CD8-positive, alpha-beta memory T cell (primary cell): ENCODE measurements at regions not wholly inside any gene's neighbourhood (a gene's known extent, or its start where the extent isn't known, plus 50 kb on each side); places are given as distances from the start of the nearest gene placed in this dataset.
"Not testable (repeated sequence)": the region's sequence is repeated elsewhere in the genome, so short reads cannot be mapped to it uniquely, and the experiment has no call there.

Experiments used
- CTCF ChIA-PET: fragments of 350-600 bp; sonication (Branson Sonifier 250); formaldehyde crosslinking; loops from one replicate; lab custom pipeline; 2021; ENCODE audit warnings: antibody characterized with exemption; lab: Charles Lee
- POLR2A ChIA-PET: fragments of 350-600 bp; sonication (Branson Sonifier 250); formaldehyde crosslinking; loops from one replicate; lab custom pipeline; 2021; ENCODE audit warnings: antibody characterized with exemption; lab: Charles Lee
- DNase-seq, 5 donors: peaks; one replicate each; pipeline versions ENCODE4 v3.0.0 to v3.0.0-alpha.2; 2020 to 2022; ENCODE audit warnings: mixed read lengths in 1 of 5
- H3K27ac ChIP-seq: one replicate; pipeline ENCODE4 v1.7.0; 2013; ENCODE audit warnings: low read depth, mild to moderate bottlenecking, low read length, moderate library complexity
- H3K27me3 ChIP-seq: 2 replicates; pipeline ENCODE4 v1.7.0; 2013; ENCODE audit warnings: low read length, mild to moderate bottlenecking; ENCODE audit not compliant: insufficient read depth, poor library complexity, severe bottlenecking
- H3K36me3 ChIP-seq: 2 replicates; pipeline ENCODE4 v1.7.0; 2013; ENCODE audit warnings: mild to moderate bottlenecking, low read length, moderate library complexity; ENCODE audit not compliant: insufficient read depth
- H3K4me1 ChIP-seq: 2 replicates; pipeline ENCODE4 v1.7.0; 2013; ENCODE audit warnings: mild to moderate bottlenecking, low read length, moderate library complexity; ENCODE audit not compliant: insufficient read depth
- H3K4me3 ChIP-seq: 2 replicates; pipeline ENCODE4 v1.7.0; 2013; ENCODE audit warnings: mild to moderate bottlenecking, low read length
- H3K9me3 ChIP-seq: 2 replicates; pipeline ENCODE4 v1.7.0; 2013; ENCODE audit warnings: mild to moderate bottlenecking, low read length
- H3K27ac Mint-ChIP-seq, 8 donors: one replicate each; pipeline ENCODE4 v1.8.0; 2020 to 2021; ENCODE audit warnings: mixed read lengths in 8 of 8, mild to moderate bottlenecking in 6 of 8, inconsistent platforms in 3 of 8, moderate library complexity in 3 of 8
- H3K27me3 Mint-ChIP-seq, 2 donors: one replicate each; pipeline ENCODE4 v1.8.0; 2020 to 2021; ENCODE audit warnings: mixed read lengths in 2 of 2, mild to moderate bottlenecking in 1 of 2, moderate library complexity in 1 of 2
- H3K36me3 Mint-ChIP-seq, 3 donors: one replicate each; pipeline ENCODE4 v1.8.0; 2020 to 2021; ENCODE audit warnings: mixed read lengths in 3 of 3, inconsistent platforms in 1 of 3, mild to moderate bottlenecking in 1 of 3
- H3K4me1 Mint-ChIP-seq, 3 donors: one replicate each; pipeline ENCODE4 v1.8.0; 2020 to 2021; ENCODE audit warnings: mixed read lengths in 3 of 3, inconsistent platforms in 1 of 3, mild to moderate bottlenecking in 1 of 3
- H3K4me3 Mint-ChIP-seq, 7 donors: one replicate each; pipeline ENCODE4 v1.8.0; 2020 to 2021; ENCODE audit warnings: mixed read lengths in 7 of 7, mild to moderate bottlenecking in 6 of 7, moderate library complexity in 4 of 7, inconsistent platforms in 2 of 7
- H3K9me3 Mint-ChIP-seq, 5 donors: one replicate each; pipeline ENCODE4 v1.8.0; 2020 to 2022; ENCODE audit warnings: mixed read lengths in 5 of 5, mild to moderate bottlenecking in 3 of 5, moderate library complexity in 2 of 5, inconsistent platforms in 1 of 5

GRCh38 chr9:25322142-25322541, 356.1 kb downstream of the TUSC1 start:
- Histone ChIP-seq H3K4me3 (no peak overlapping the region), H3K4me1 (no peaks in the 10 kb centered on the region), H3K9me3 (no peaks in the 10 kb centered on the region), H3K27me3 (no peaks in the 10 kb centered on the region), H3K27ac (no peak overlapping the region), H3K36me3 (no peaks in the 10 kb centered on the region)
- Mint-ChIP-seq H3K4me1 (no peaks in the 10 kb centered on the region), H3K27me3 (no peaks in the 10 kb centered on the region), H3K9me3 (peaks cover 11 to 30% (median 20%) of the 10 kb centered on the region in 5 donors), H3K27ac (no peak overlapping the region), H3K36me3 (no peaks in the 10 kb centered on the region), H3K4me3 (no peak overlapping the region)
- no peak for DNase-seq
- ChIA-PET POLR2A (no interaction called here), CTCF (no interaction called here)

DNA sequence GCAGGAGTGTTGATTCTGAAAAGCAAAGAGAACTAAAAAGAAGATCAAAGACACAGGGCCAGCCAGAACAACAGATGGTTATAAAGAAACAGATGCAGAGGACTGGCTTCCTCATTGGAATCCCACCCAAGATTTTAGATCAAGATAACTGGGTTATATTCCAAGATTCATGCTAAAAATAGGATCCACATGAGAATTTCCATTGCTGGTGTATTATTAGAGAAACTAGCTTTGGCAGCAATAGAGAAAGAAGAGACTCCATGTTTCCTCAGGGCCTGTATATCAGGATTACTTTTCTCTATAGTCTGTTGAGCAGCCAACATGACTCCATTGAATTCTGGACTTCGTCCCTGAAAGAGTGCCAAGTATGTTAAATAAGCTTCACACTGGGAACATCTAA, 367.3 kb downstream of the TUSC1 start:
- CTCF ChIA-PET = no interaction called here
- H3K27me3 ChIP-seq = no peaks in the 10 kb centered on the region
- H3K27ac Mint-ChIP-seq = no peak overlapping the region

GRCh38 chr9:25308549-25308948, 369.7 kb downstream of the TUSC1 start:
- no peak overlapping the region for H3K27ac Mint-ChIP-seq
- no peaks in the 10 kb centered on the region for H3K27me3 Mint-ChIP-seq
- H3K36me3 Mint-ChIP-seq = no peaks in the 10 kb centered on the region
- no peaks in the 10 kb centered on the region for H3K27me3 ChIP-seq
- H3K36me3 ChIP-seq = no peaks in the 10 kb centered on the region
- H3K4me1 ChIP-seq = no peaks in the 10 kb centered on the region
- H3K9me3 Mint-ChIP-seq = peaks cover 4 to 28% (median 10%) of the 10 kb centered on the region in 5 donors
- H3K9me3 ChIP-seq = no peaks in the 10 kb centered on the region
- H3K4me3 ChIP-seq = no peak overlapping the region
- ChIA-PET POLR2A (no interaction called here), CTCF (no interaction called here)
- H3K27ac ChIP-seq = no peak overlapping the region
- no peak for DNase-seq
- no peaks in the 10 kb centered on the region for H3K4me1 Mint-ChIP-seq
- H3K4me3 Mint-ChIP-seq = no peak overlapping the region

More for the DNA sequence above, 367.3 kb downstream of the TUSC1 start:
- Histone ChIP-seq H3K27ac (no peak overlapping the region), H3K4me3 (no peak overlapping the region), H3K4me1 (no peaks in the 10 kb centered on the region), H3K36me3 (no peaks in the 10 kb centered on the region), H3K9me3 (no peaks in the 10 kb centered on the region)
- Mint-ChIP-seq H3K9me3 (peaks cover 4 to 20% (median 9%) of the 10 kb centered on the region in 5 donors), H3K4me1 (no peaks in the 10 kb centered on the region), H3K4me3 (no peak overlapping the region), H3K36me3 (no peaks in the 10 kb centered on the region), H3K27me3 (no peaks in the 10 kb centered on the region)
- POLR2A ChIA-PET = no interaction called here
- no peak for DNase-seq

GRCh38 chr9:25302601-25303000, 375.6 kb downstream of the TUSC1 start:
- H3K27ac ChIP-seq = no peak overlapping the region
- H3K27me3 Mint-ChIP-seq = no peaks in the 10 kb centered on the region
- no peaks in the 10 kb centered on the region for H3K36me3 ChIP-seq
- no peak overlapping the region for H3K4me3 Mint-ChIP-seq
- H3K4me1 Mint-ChIP-seq = no peaks in the 10 kb centered on the region
- H3K36me3 Mint-ChIP-seq = no peaks in the 10 kb centered on the region
- H3K27ac Mint-ChIP-seq = no peak overlapping the region
- no peaks in the 10 kb centered on the region for H3K9me3 ChIP-seq
- ChIA-PET POLR2A (no interaction called here), CTCF (no interaction called here)
- H3K9me3 Mint-ChIP-seq = peaks cover 7 to 51% (median 19%) of the 10 kb centered on the region in 5 donors
- H3K4me3 ChIP-seq = no peak overlapping the region
- DNase-seq = no peak
- no peaks in the 10 kb centered on the region for H3K4me1 ChIP-seq
- H3K27me3 ChIP-seq = no peaks in the 10 kb centered on the region

DNA sequence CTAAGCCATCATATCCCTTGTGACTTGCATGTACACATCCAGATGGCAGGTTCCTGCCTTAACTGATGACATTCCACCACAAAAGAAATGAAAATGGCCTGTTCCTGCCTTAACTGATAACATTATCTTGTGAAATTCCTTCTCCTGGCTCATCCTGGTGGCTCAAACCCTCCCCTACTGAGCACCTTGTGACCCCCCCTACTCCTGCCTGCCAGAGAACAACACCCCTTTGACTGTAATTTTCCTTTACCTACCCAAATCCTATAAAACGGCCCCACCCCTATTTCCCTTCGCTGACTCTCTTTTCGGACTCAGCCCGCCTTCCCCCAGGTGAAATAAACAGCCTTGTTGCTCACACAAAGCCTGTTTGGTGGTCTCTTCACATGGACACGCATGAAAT, 390.0 kb downstream of the TUSC1 start:
- not testable (repeated sequence) for H3K36me3 Mint-ChIP-seq, H3K27ac Mint-ChIP-seq

GRCh38 chr9:25284365-25284764, 393.9 kb downstream of the TUSC1 start:
- H3K9me3 ChIP-seq = no peaks in the 10 kb centered on the region
- CTCF ChIA-PET = no interaction called here
- no peak overlapping the region for H3K27ac ChIP-seq
- H3K4me1 ChIP-seq = no peaks in the 10 kb centered on the region
- POLR2A ChIA-PET = no interaction called here
- no peaks in the 10 kb centered on the region for H3K36me3 ChIP-seq
- H3K36me3 Mint-ChIP-seq = no peaks in the 10 kb centered on the region
- H3K27ac Mint-ChIP-seq = no peak overlapping the region
- H3K27me3 Mint-ChIP-seq = no peaks in the 10 kb centered on the region
- no peaks in the 10 kb centered on the region for H3K27me3 ChIP-seq
- H3K4me3 Mint-ChIP-seq = no peak overlapping the region
- H3K9me3 Mint-ChIP-seq = peaks cover 3 to 37% (median 7%) of the 10 kb centered on the region in 5 donors
- no peak for DNase-seq
- no peak overlapping the region for H3K4me3 ChIP-seq
- no peaks in the 10 kb centered on the region for H3K4me1 Mint-ChIP-seq

More for the DNA sequence above, 390.0 kb downstream of the TUSC1 start:
- H3K4me3 ChIP-seq, H3K4me1 ChIP-seq, CTCF ChIA-PET, H3K27me3 ChIP-seq, H3K27me3 Mint-ChIP-seq, POLR2A ChIA-PET, DNase-seq, H3K4me3 Mint-ChIP-seq, H3K27ac ChIP-seq, H3K4me1 Mint-ChIP-seq, H3K9me3 ChIP-seq, H3K36me3 ChIP-seq: not testable (repeated sequence)
- peaks cover 2 to 29% (median 3%) of the 10 kb centered on the region in 5 donors for H3K9me3 Mint-ChIP-seq

- H3K4me1 Mint-ChIP-seq = no peaks in the 10 kb centered on the region
Observed at GRCh38 chr9:25282946-25283345, 395.3 kb downstream of the TUSC1 start.

GRCh38 chr9:25261445-25261844, 416.8 kb downstream of the TUSC1 start:
- POLR2A ChIA-PET = no interaction called here
- DNase-seq = no peak
- H3K27me3 Mint-ChIP-seq = no peaks in the 10 kb centered on the region
- H3K27me3 ChIP-seq = no peaks in the 10 kb centered on the region
- H3K4me3 Mint-ChIP-seq = no peak overlapping the region
- H3K4me1 ChIP-seq = no peaks in the 10 kb centered on the region
- H3K4me1 Mint-ChIP-seq = no peaks in the 10 kb centered on the region
- peaks cover 5 to 44% (median 18%) of the 10 kb centered on the region in 5 donors for H3K9me3 Mint-ChIP-seq
- H3K4me3 ChIP-seq = no peak overlapping the region
- H3K36me3 Mint-ChIP-seq = no peaks in the 10 kb centered on the region
- no peaks in the 10 kb centered on the region for H3K9me3 ChIP-seq
- CTCF ChIA-PET = no interaction called here
- H3K36me3 ChIP-seq = no peaks in the 10 kb centered on the region
- H3K27ac ChIP-seq = no peak overlapping the region
- H3K27ac Mint-ChIP-seq = no peak overlapping the region

More at GRCh38 chr9:25282946-25283345, 395.3 kb downstream of the TUSC1 start:
- POLR2A ChIA-PET = no interaction called here
- Histone ChIP-seq H3K9me3 (no peaks in the 10 kb centered on the region), H3K36me3 (no peaks in the 10 kb centered on the region), H3K4me1 (no peaks in the 10 kb centered on the region), H3K4me3 (no peak overlapping the region), H3K27me3 (no peaks in the 10 kb centered on the region), H3K27ac (no peak overlapping the region)
- Mint-ChIP-seq H3K27me3 (no peaks in the 10 kb centered on the region), H3K4me3 (no peak overlapping the region), H3K36me3 (no peaks in the 10 kb centered on the region), H3K27ac (no peak overlapping the region), H3K9me3 (peaks cover 0 to 30% (median 2%) of the 10 kb centered on the region in 5 donors)
- CTCF ChIA-PET = no interaction called here
- DNase-seq = no peak

DNA sequence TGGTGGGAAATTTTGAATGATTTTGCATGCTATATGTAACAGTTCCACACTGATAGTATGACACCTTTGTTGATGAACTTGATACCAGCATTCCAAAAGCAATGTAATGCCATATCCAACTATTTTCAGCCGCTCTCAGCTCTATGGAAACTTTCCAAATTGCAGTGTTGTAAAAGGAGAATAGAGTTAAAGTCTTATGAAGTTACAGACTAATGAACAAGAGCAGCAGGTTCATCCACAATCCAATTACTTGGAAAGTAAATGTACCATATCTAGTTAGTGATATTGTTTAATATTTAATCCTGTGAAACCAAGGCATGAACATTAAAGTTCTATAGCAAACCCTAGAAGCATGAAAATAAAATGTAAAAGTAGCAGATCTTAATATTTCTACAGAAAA, 418.2 kb downstream of the TUSC1 start:
- ChIA-PET CTCF (no interaction called here), POLR2A (no interaction called here)
- H3K27me3 Mint-ChIP-seq = no peaks in the 10 kb centered on the region
- Histone ChIP-seq H3K4me1 (no peaks in the 10 kb centered on the region), H3K36me3 (no peaks in the 10 kb centered on the region), H3K4me3 (no peak overlapping the region), H3K9me3 (no peaks in the 10 kb centered on the region), H3K27me3 (no peaks in the 10 kb centered on the region), H3K27ac (no peak overlapping the region)
- H3K4me1 Mint-ChIP-seq = no peaks in the 10 kb centered on the region
- no peak for DNase-seq
- no peaks in the 10 kb centered on the region for H3K36me3 Mint-ChIP-seq
- no peak overlapping the region for H3K4me3 Mint-ChIP-seq
- H3K9me3 Mint-ChIP-seq = peaks cover 7 to 49% (median 25%) of the 10 kb centered on the region in 5 donors
- no peak overlapping the region for H3K27ac Mint-ChIP-seq
